Mucosa of rectum (tissue), 2 donors: ENCODE measurements at regions not wholly inside any gene's neighbourhood (a gene's known extent, or its start where the extent isn't known, plus 50 kb on each side); places are given as distances from the start of the nearest gene placed in this dataset.
A peak's percentile ranks its signal among the peaks of the same experiment; 100 is the strongest.

ENCODE experiments used
- H3K27ac ChIP-seq, 2 donors: one replicate each; pipeline ENCODE4 v1.7.0; 2013; ENCODE audit warnings: inconsistent platforms in 2 of 2, low read depth in 2 of 2, low read length in 2 of 2
- H3K27me3 ChIP-seq, 2 donors: one replicate each; pipeline ENCODE4 v1.7.0; 2013; ENCODE audit warnings: low read length in 2 of 2; ENCODE audit not compliant: control insufficient read depth in 2 of 2, insufficient read depth in 2 of 2
- H3K36me3 ChIP-seq, 2 donors: one replicate each; pipeline ENCODE4 v1.7.0; 2013; ENCODE audit warnings: low read length in 2 of 2; ENCODE audit not compliant: control insufficient read depth in 2 of 2, insufficient read depth in 2 of 2
- H3K4me1 ChIP-seq, 2 donors: one replicate each; pipeline ENCODE4 v1.7.0; 2013; ENCODE audit warnings: low read length in 2 of 2, mild to moderate bottlenecking in 1 of 2; ENCODE audit not compliant: control insufficient read depth in 2 of 2, insufficient read depth in 2 of 2
- H3K4me3 ChIP-seq, 2 donors: one replicate each; pipeline ENCODE4 v1.7.0; 2013; ENCODE audit warnings: low read length in 2 of 2
- H3K9ac ChIP-seq, 2 donors: one replicate each; pipeline ENCODE4 v1.7.0; 2013; ENCODE audit warnings: low read length in 2 of 2, low read depth in 1 of 2, mild to moderate bottlenecking in 1 of 2
- H3K9me3 ChIP-seq, 2 donors: one replicate each; pipeline ENCODE4 v1.7.0; 2013; ENCODE audit warnings: low read length in 2 of 2; ENCODE audit not compliant: control insufficient read depth in 2 of 2
- donor health status: healthy.
- donor health status: Normal muscosa, but diverticular disease.

GRCh38 chr2:45172760-45173392 is 163.6 kb upstream of the SIX2 start:
- Histone ChIP-seq H3K9ac (no peak overlapping the region), H3K4me1 (peaks cover 0 to 3% of the 10 kb centered on the region in 2 donors), H3K27ac (no peak overlapping the region), H3K27me3 (peaks cover 16 to 37% of the 10 kb centered on the region in 2 donors), H3K9me3 (no peaks in the 10 kb centered on the region), H3K36me3 (no peaks in the 10 kb centered on the region), H3K4me3 (no peak overlapping the region)

DNA sequence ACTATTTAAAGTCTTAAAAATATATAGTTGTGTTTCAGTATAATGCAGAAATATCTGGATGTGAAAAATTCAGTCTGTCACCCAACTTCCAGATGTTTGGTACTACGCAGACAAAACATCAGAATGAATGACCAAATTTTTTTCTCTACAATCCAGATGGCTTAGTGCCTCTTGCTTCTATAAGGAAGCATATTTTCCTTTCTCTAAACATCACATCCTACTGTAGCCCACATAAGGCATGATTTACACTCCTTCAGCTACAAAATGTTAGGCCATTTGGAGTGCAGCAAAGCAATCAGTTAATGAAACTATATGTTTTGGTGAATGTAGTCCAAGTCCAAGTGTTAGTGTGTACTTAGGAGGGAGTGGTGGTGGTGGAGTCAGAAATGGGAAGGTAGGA is 162.9 kb upstream of the SIX2 start:
- Histone ChIP-seq H3K36me3 (no peaks in the 10 kb centered on the region), H3K9me3 (no peaks in the 10 kb centered on the region), H3K9ac (no peak overlapping the region), H3K27ac (no peak overlapping the region), H3K27me3 (peaks cover 19 to 40% of the 10 kb centered on the region in 2 donors), H3K4me3 (no peak overlapping the region), H3K4me1 (peaks cover 0 to 3% of the 10 kb centered on the region in 2 donors)

GRCh38 chr2:45171136-45171501 is 161.9 kb upstream of the SIX2 start:
- Histone ChIP-seq H3K9me3 (no peaks in the 10 kb centered on the region), H3K9ac (no peak overlapping the region), H3K27me3 (peaks cover 19 to 46% of the 10 kb centered on the region in 2 donors), H3K36me3 (no peaks in the 10 kb centered on the region), H3K27ac (no peak overlapping the region), H3K4me1 (peaks cover 0 to 3% of the 10 kb centered on the region in 2 donors), H3K4me3 (no peak overlapping the region)

- Histone ChIP-seq H3K9ac (no peak overlapping the region), H3K4me1 (peaks cover 0 to 3% of the 10 kb centered on the region in 2 donors), H3K27ac (no peak overlapping the region), H3K36me3 (no peaks in the 10 kb centered on the region), H3K27me3 (peaks cover 21 to 52% of the 10 kb centered on the region in 2 donors), H3K9me3 (no peaks in the 10 kb centered on the region), H3K4me3 (no peak overlapping the region)
Observed at GRCh38 chr2:45170191-45171135, 161.2 kb upstream of the SIX2 start.

GRCh38 chr2:45169339-45170190 is 160.3 kb upstream of the SIX2 start:
- Histone ChIP-seq H3K27ac (no peak overlapping the region), H3K9me3 (no peaks in the 10 kb centered on the region), H3K36me3 (no peaks in the 10 kb centered on the region), H3K9ac (no peak overlapping the region), H3K4me1 (peaks cover 0 to 3% of the 10 kb centered on the region in 2 donors), H3K27me3 (peaks cover 21 to 55% of the 10 kb centered on the region in 2 donors), H3K4me3 (peak overlapping the region in 1 of 2 donors; percentile 20)

DNA sequence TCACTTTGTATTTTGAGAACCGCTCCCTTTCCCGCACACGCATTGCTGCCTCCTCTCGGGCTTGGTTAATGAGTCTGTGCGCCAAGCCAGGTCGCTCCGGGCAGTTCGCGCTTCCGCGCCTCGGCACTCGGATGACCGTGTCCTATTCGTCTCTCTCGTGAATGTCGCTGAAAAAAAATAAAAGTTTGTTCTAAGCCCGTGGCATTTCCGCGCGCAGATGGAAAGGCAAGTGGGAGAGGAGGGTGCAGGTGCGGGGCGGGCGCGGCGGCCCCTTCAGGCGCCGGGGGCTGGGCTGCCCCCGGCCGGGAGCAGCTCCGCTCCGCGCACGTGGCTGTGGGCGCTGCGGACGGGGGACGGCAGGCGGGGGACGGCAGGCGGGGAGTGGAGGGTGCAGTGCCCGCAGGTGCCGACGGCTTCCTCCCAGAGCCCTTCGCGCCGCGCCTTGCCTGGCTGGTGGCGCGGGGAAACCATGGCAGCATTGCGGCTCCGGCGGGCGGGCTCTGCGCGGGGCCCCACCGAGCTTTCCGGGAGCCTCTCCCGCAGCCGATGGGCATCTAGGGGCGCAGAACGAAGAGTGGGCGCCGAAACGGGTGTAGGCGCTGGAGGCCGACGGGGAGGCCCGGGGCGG is 159.6 kb upstream of the SIX2 start:
- Histone ChIP-seq H3K36me3 (no peaks in the 10 kb centered on the region), H3K4me3 (no peak overlapping the region), H3K4me1 (peaks cover 0 to 3% of the 10 kb centered on the region in 2 donors), H3K27ac (no peak overlapping the region), H3K9me3 (no peaks in the 10 kb centered on the region), H3K27me3 (peaks cover 21 to 54% of the 10 kb centered on the region in 2 donors), H3K9ac (no peak overlapping the region)

GRCh38 chr2:45167920-45168629 is 158.8 kb upstream of the SIX2 start:
- H3K27me3 ChIP-seq: peaks cover 25 to 53% of the 10 kb centered on the region in 2 donors
- no peak overlapping the region for H3K9ac ChIP-seq
- no peak overlapping the region for H3K27ac ChIP-seq

GRCh38 chr2:45166229-45166890 is 157.1 kb upstream of the SIX2 start:
- peaks cover 23 to 46% of the 10 kb centered on the region in 2 donors for H3K27me3 ChIP-seq

More at GRCh38 chr2:45167920-45168629, 158.8 kb upstream of the SIX2 start:
- H3K36me3 ChIP-seq: no peaks in the 10 kb centered on the region
- no peak overlapping the region for H3K4me3 ChIP-seq
- H3K9me3 ChIP-seq: no peaks in the 10 kb centered on the region
- H3K4me1 ChIP-seq: peaks cover 0 to 3% of the 10 kb centered on the region in 2 donors

GRCh38 chr2:45162711-45163110 is 153.5 kb upstream of the SIX2 start:
- Histone ChIP-seq H3K27me3 (peaks cover 8 to 21% of the 10 kb centered on the region in 2 donors), H3K36me3 (no peaks in the 10 kb centered on the region), H3K9me3 (no peaks in the 10 kb centered on the region), H3K9ac (no peak overlapping the region), H3K27ac (no peak overlapping the region), H3K4me3 (no peak overlapping the region), H3K4me1 (no peaks in the 10 kb centered on the region)

More at GRCh38 chr2:45166229-45166890, 157.1 kb upstream of the SIX2 start:
- H3K27ac ChIP-seq: no peak overlapping the region
- H3K9me3 ChIP-seq: no peaks in the 10 kb centered on the region
- H3K4me3 ChIP-seq: no peak overlapping the region
- no peaks in the 10 kb centered on the region for H3K36me3 ChIP-seq
- peaks cover 0 to 3% of the 10 kb centered on the region in 2 donors for H3K4me1 ChIP-seq
- no peak overlapping the region for H3K9ac ChIP-seq
